ENCODE measurements at regions not wholly inside any gene's neighbourhood (a gene's known extent, or its start where the extent isn't known, plus 50 kb on each side); places are given as distances from the start of the nearest gene placed in this dataset.

- TF ChIP-seq, protein P1, sequence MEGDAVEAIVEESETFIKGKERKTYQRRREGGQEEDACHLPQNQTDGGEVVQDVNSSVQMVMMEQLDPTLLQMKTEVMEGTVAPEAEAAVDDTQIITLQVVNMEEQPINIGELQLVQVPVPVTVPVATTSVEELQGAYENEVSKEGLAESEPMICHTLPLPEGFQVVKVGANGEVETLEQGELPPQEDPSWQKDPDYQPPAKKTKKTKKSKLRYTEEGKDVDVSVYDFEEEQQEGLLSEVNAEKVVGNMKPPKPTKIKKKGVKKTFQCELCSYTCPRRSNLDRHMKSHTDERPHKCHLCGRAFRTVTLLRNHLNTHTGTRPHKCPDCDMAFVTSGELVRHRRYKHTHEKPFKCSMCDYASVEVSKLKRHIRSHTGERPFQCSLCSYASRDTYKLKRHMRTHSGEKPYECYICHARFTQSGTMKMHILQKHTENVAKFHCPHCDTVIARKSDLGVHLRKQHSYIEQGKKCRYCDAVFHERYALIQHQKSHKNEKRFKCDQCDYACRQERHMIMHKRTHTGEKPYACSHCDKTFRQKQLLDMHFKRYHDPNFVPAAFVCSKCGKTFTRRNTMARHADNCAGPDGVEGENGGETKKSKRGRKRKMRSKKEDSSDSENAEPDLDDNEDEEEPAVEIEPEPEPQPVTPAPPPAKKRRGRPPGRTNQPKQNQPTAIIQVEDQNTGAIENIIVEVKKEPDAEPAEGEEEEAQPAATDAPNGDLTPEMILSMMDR (IDR thresholded peaks at IDR 0.05), result no peak
- no peak for TF ChIP-seq ZFX (IDR thresholded peaks at IDR 0.05; ENCODE audit: borderline replicate concordance)
Measured at GRCh38 chr1:221227460-221227859, 348.2 kb downstream of the HLX start.
